Neural crest cell (in vitro differentiated cells): ENCODE measurements at regions not wholly inside any gene's neighbourhood (a gene's known extent, or its start where the extent isn't known, plus 50 kb on each side); places are given as distances from the start of the nearest gene placed in this dataset.

Experiments used
- DNase-seq: peaks from one replicate; pipeline ENCODE4 v3.0.0; 2021; ENCODE audit warnings: low read depth, mixed read lengths, low spot score
- H3K27ac Mint-ChIP-seq: one replicate; pipeline ENCODE4 v1.8.0; 2021; ENCODE audit warnings: mild to moderate bottlenecking, mixed read lengths; ENCODE audit not compliant: unreplicated experiment
- H3K27me3 Mint-ChIP-seq: 2 replicates; pipeline ENCODE4 v1.8.0; 2021; ENCODE audit warnings: low read depth, mild to moderate bottlenecking, mixed read lengths
- H3K36me3 Mint-ChIP-seq: 2 replicates; pipeline ENCODE4 v1.8.0; 2021; ENCODE audit warnings: low read depth, mild to moderate bottlenecking, mixed read lengths
- H3K4me1 Mint-ChIP-seq: 2 replicates; pipeline ENCODE4 v1.8.0; 2021; ENCODE audit warnings: mixed read lengths
- H3K4me3 Mint-ChIP-seq: one replicate; pipeline ENCODE4 v1.8.0; 2021; ENCODE audit warnings: mild to moderate bottlenecking, mixed read lengths
- H3K9me3 Mint-ChIP-seq: 2 replicates; pipeline ENCODE4 v1.8.0; 2021; ENCODE audit warnings: mixed read lengths
- CTCF ChIP-seq: fragments of 200-600 bp; sonication (generic); conservative IDR thresholded peaks from 2 replicates; pipeline ENCODE4 v1.5.0; 2021; ENCODE audit warnings: antibody characterized with exemption, mild to moderate bottlenecking

GRCh38 chr12:87846045-87846444 lies 183.2 kb downstream of the C12orf50 start:
- H3K27ac Mint-ChIP-seq = no peak overlapping the region
- no peaks in the 10 kb centered on the region for H3K27me3 Mint-ChIP-seq
- H3K9me3 Mint-ChIP-seq = no peaks in the 10 kb centered on the region
- no peak for TF ChIP-seq CTCF
- H3K4me1 Mint-ChIP-seq = peaks cover 9% of the 10 kb centered on the region
- no peak for DNase-seq
- no peaks in the 10 kb centered on the region for H3K36me3 Mint-ChIP-seq
- H3K4me3 Mint-ChIP-seq = no peak overlapping the region

- Mint-ChIP-seq H3K27me3 (no peaks in the 10 kb centered on the region), H3K36me3 (no peaks in the 10 kb centered on the region), H3K4me1 (peaks cover 4% of the 10 kb centered on the region), H3K4me3 (no peak overlapping the region), H3K9me3 (peaks cover 3% of the 10 kb centered on the region), H3K27ac (no peak overlapping the region)
- TF ChIP-seq CTCF = no peak
- no peak for DNase-seq
Measured at GRCh38 chr12:87841935-87842334, 187.3 kb downstream of the C12orf50 start.

- peaks cover 3% of the 10 kb centered on the region for H3K9me3 Mint-ChIP-seq
- H3K27ac Mint-ChIP-seq = no peak overlapping the region
- DNase-seq = no peak
Measured at GRCh38 chr12:87836190-87836589, 193.0 kb downstream of the C12orf50 start.

GRCh38 chr12:87828382-87828973 lies 200.7 kb downstream of the C12orf50 start:
- no peak overlapping the region for H3K27ac Mint-ChIP-seq
- no peaks in the 10 kb centered on the region for H3K36me3 Mint-ChIP-seq
- H3K4me3 Mint-ChIP-seq = no peak overlapping the region
- H3K27me3 Mint-ChIP-seq = no peaks in the 10 kb centered on the region
- H3K4me1 Mint-ChIP-seq = no peaks in the 10 kb centered on the region
- no peak for TF ChIP-seq CTCF
- no peak for DNase-seq
- no peaks in the 10 kb centered on the region for H3K9me3 Mint-ChIP-seq

More at GRCh38 chr12:87836190-87836589, 193.0 kb downstream of the C12orf50 start:
- H3K4me1 Mint-ChIP-seq = peaks cover 4% of the 10 kb centered on the region
- H3K36me3 Mint-ChIP-seq = no peaks in the 10 kb centered on the region
- no peak overlapping the region for H3K4me3 Mint-ChIP-seq
- TF ChIP-seq CTCF = no peak
- no peaks in the 10 kb centered on the region for H3K27me3 Mint-ChIP-seq

GRCh38 chr12:87827638-87828264 lies 201.4 kb downstream of the C12orf50 start:
- DNase-seq = no peak
- Mint-ChIP-seq H3K27me3 (no peaks in the 10 kb centered on the region), H3K4me1 (no peaks in the 10 kb centered on the region), H3K4me3 (no peak overlapping the region), H3K36me3 (no peaks in the 10 kb centered on the region), H3K9me3 (no peaks in the 10 kb centered on the region), H3K27ac (no peak overlapping the region)
- no peak for TF ChIP-seq CTCF
